ENCODE measurements at regions not wholly inside any gene's neighbourhood (a gene's known extent, or its start where the extent isn't known, plus 50 kb on each side); places are given as distances from the start of the nearest gene placed in this dataset.

DNA sequence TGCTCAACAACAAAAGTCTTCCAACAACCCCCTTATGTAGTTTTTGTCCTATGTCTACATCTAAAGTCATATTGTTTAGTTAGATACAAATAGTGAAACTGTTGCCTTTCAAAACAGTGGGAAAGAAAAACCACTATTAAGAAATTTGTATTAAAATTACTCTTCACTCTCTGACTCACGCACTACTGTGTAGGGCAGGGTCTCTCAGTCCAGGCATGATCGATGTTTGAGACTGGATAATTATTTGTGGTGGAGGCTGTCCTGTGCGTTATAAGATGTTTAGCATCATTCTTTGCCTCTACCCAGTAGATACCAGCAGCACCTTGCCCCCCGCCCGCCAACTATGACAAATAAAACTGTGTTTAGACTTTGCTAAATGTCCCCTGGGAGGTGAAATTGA is 369.4 kb upstream of the ZEB2 start:
- no peak overlapping the region for H3K4me3 Mint-ChIP-seq
- DNase-seq (no peak), ATAC-seq (ENCODE audit: poor library complexity) (no peak)
- no peaks in the 10 kb centered on the region for H3K9me3 Mint-ChIP-seq
- Histone ChIP-seq H3K27ac (ENCODE audit: low read depth in 1 of 2, low read length in 2 of 2) (no peak overlapping the region), H3K36me3 (ENCODE audit: insufficient read depth, low read length) (no peaks in the 10 kb centered on the region), H3K9me3 (ENCODE audit: control insufficient read depth in 1 of 2, insufficient read depth in 1 of 2, low read length in 2 of 2) (no peaks in the 10 kb centered on the region), H3K4me1 (ENCODE audit: insufficient read depth, low read length) (no peaks in the 10 kb centered on the region), H3K4me3 (ENCODE audit: low read length) (no peak overlapping the region), H3K27me3 (ENCODE audit: control insufficient read depth in 1 of 2, insufficient read depth in 2 of 2, low read length in 2 of 2) (no peaks in the 10 kb centered on the region)
- H3K36me3 Mint-ChIP-seq (ENCODE audit: low read depth) = no peaks in the 10 kb centered on the region
- no peaks in the 10 kb centered on the region for H3K4me1 Mint-ChIP-seq (ENCODE audit: low read depth)
- ChIA-PET POLR2A (no interaction called here), CTCF (no interaction called here)
- H3K27ac Mint-ChIP-seq = no peak overlapping the region
- H3K27me3 Mint-ChIP-seq = no peaks in the 10 kb centered on the region
- intact Hi-C loops (cut with DNase I, micrococcal nuclease) = no loop called here
- TF ChIP-seq, protein P1, sequence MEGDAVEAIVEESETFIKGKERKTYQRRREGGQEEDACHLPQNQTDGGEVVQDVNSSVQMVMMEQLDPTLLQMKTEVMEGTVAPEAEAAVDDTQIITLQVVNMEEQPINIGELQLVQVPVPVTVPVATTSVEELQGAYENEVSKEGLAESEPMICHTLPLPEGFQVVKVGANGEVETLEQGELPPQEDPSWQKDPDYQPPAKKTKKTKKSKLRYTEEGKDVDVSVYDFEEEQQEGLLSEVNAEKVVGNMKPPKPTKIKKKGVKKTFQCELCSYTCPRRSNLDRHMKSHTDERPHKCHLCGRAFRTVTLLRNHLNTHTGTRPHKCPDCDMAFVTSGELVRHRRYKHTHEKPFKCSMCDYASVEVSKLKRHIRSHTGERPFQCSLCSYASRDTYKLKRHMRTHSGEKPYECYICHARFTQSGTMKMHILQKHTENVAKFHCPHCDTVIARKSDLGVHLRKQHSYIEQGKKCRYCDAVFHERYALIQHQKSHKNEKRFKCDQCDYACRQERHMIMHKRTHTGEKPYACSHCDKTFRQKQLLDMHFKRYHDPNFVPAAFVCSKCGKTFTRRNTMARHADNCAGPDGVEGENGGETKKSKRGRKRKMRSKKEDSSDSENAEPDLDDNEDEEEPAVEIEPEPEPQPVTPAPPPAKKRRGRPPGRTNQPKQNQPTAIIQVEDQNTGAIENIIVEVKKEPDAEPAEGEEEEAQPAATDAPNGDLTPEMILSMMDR (IDR thresholded peaks at IDR 0.05) = no peak

DNA sequence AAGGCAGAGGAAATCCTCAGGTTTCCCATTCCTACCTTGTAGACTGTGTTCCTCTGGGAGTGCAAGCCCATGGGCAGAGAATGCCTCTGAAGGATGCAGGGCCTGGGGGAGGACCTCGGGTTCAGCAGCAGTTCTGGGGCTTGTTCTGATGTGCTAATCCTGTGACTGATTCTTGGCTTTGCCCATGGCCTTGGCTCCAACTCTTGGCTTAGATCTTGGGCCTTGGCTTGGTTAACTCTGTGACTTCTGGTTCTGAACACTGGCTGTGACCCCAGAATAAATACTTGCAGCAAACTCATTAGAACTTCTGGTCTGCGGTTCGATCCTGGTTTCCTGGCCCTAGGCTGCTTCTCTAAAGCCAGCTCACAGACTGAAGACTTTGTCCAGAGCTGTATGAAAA is 366.9 kb upstream of the ZEB2 start:
- Histone ChIP-seq H3K36me3 (ENCODE audit: insufficient read depth, low read length) (no peaks in the 10 kb centered on the region), H3K4me1 (ENCODE audit: insufficient read depth, low read length) (no peaks in the 10 kb centered on the region), H3K9me3 (ENCODE audit: control insufficient read depth in 1 of 2, insufficient read depth in 1 of 2, low read length in 2 of 2) (no peaks in the 10 kb centered on the region), H3K4me3 (ENCODE audit: low read length) (no peak overlapping the region), H3K27ac (ENCODE audit: low read depth in 1 of 2, low read length in 2 of 2) (no peak overlapping the region), H3K27me3 (ENCODE audit: control insufficient read depth in 1 of 2, insufficient read depth in 2 of 2, low read length in 2 of 2) (no peaks in the 10 kb centered on the region)
- Mint-ChIP-seq H3K27ac (no peak overlapping the region), H3K36me3 (ENCODE audit: low read depth) (no peaks in the 10 kb centered on the region), H3K4me1 (ENCODE audit: low read depth) (no peaks in the 10 kb centered on the region), H3K4me3 (no peak overlapping the region), H3K9me3 (no peaks in the 10 kb centered on the region), H3K27me3 (no peaks in the 10 kb centered on the region)
- DNase-seq = no peak
- intact Hi-C loops (cut with DNase I, micrococcal nuclease) = no loop called here
- ChIA-PET POLR2A (no interaction called here), CTCF (no interaction called here)
- TF ChIP-seq, protein P1 (IDR thresholded peaks at IDR 0.05) = no peak
- no peak for ATAC-seq (ENCODE audit: poor library complexity)

DNA sequence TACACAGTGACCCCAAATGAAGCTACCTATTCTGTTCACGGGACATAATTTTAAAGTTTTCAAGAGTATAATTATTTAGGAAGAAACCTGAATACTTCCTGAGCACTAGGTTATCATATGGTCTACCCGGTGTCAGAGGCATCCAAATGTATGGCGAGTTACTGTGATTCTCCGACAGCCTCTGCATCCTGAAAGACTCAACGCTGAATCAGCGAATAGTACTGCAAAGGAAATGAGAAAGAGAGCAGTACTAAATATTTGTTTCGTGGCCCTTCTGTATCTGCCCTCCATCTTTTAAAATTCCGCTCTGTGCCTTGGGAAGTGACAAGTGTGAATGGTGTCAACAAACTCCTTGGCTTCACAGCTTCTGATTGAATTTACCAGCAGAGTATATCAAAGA is 358.0 kb upstream of the ZEB2 start:
- Histone ChIP-seq H3K27ac (ENCODE audit: low read depth in 1 of 2, low read length in 2 of 2) (no peak overlapping the region), H3K36me3 (ENCODE audit: insufficient read depth, low read length) (no peaks in the 10 kb centered on the region), H3K27me3 (ENCODE audit: control insufficient read depth in 1 of 2, insufficient read depth in 2 of 2, low read length in 2 of 2) (no peaks in the 10 kb centered on the region), H3K9me3 (ENCODE audit: control insufficient read depth in 1 of 2, insufficient read depth in 1 of 2, low read length in 2 of 2) (no peaks in the 10 kb centered on the region), H3K4me1 (ENCODE audit: insufficient read depth, low read length) (no peaks in the 10 kb centered on the region), H3K4me3 (ENCODE audit: low read length) (no peak overlapping the region)
- no peaks in the 10 kb centered on the region for H3K36me3 Mint-ChIP-seq (ENCODE audit: low read depth)
- intact Hi-C loops (cut with DNase I, micrococcal nuclease) = no loop called here
- ATAC-seq (ENCODE audit: poor library complexity) = no peak
- H3K27me3 Mint-ChIP-seq = no peaks in the 10 kb centered on the region
- no peaks in the 10 kb centered on the region for H3K9me3 Mint-ChIP-seq
- CTCF ChIA-PET = no interaction called here
- DNase-seq = no peak
- H3K27ac Mint-ChIP-seq = no peak overlapping the region
- POLR2A ChIA-PET = interaction anchor here (0.7 kb wide), 1 partner anchor 558 kb away, joined by 3 read pairs; no protein-coding TSS in a partner anchor
- H3K4me3 Mint-ChIP-seq = no peak overlapping the region
- no peaks in the 10 kb centered on the region for H3K4me1 Mint-ChIP-seq (ENCODE audit: low read depth)
- TF ChIP-seq, protein P1 (IDR thresholded peaks at IDR 0.05) = no peak
